HL-60 (cell line): ENCODE measurements at regions not wholly inside any gene's neighbourhood (a gene's known extent, or its start where the extent isn't known, plus 50 kb on each side); places are given as distances from the start of the nearest gene placed in this dataset.

Experiments
- CTCF ChIP-seq: IDR thresholded peaks from one replicate; pipeline ENCODE4 v1.5.1; 2011; ENCODE audit warnings: low read length, control low read depth, inconsistent platforms; ENCODE audit not compliant: insufficient read depth
- GABPA ChIP-seq: IDR thresholded peaks from 2 replicates; pipeline ENCODE4 v1.6.1; 2012; ENCODE audit warnings: low read depth
- POLR2AphosphoS5 ChIP-seq: IDR thresholded peaks from 2 replicates; pipeline ENCODE4 v1.6.1; 2012; ENCODE audit warnings: low read depth
- REST ChIP-seq: IDR thresholded peaks from 2 replicates; pipeline ENCODE4 v1.6.1; 2012; ENCODE audit warnings: low read depth; ENCODE audit not compliant: insufficient replicate concordance
- SPI1 ChIP-seq: IDR thresholded peaks from 2 replicates; pipeline ENCODE4 v1.6.1; 2012; ENCODE audit warnings: low read depth, mild to moderate bottlenecking, borderline replicate concordance

GRCh38 chrX:10685923-10686595 is 65.7 kb upstream of the MID1 start:
- no peak for TF ChIP-seq POLR2AphosphoS5
- no peak for TF ChIP-seq CTCF
- TF ChIP-seq REST, result no peak
- TF ChIP-seq GABPA, result no peak
- TF ChIP-seq SPI1, result no peak
